ENCODE measurements at regions not wholly inside any gene's neighbourhood (a gene's known extent, or its start where the extent isn't known, plus 50 kb on each side); places are given as distances from the start of the nearest gene placed in this dataset.

GRCh38 chr3:117799387-117799735 lies 1089.8 kb downstream of the TUSC7 start:
- no peak overlapping the region for H3K27ac Mint-ChIP-seq
- no peak for TF ChIP-seq CTCF (conservative IDR thresholded peaks at IDR 0.05)
- peaks cover 5% of the 10 kb centered on the region for H3K9me3 Mint-ChIP-seq
- H3K4me3 Mint-ChIP-seq = no peak overlapping the region
- DNase-seq (ENCODE audit: extremely low spot score, unreplicated experiment) = no peak
- H3K27me3 Mint-ChIP-seq = peaks cover 32% of the 10 kb centered on the region
- peaks cover 3% of the 10 kb centered on the region for H3K36me3 Mint-ChIP-seq
- H3K4me1 Mint-ChIP-seq (ENCODE audit: unreplicated experiment) = peaks cover 6% of the 10 kb centered on the region

DNA sequence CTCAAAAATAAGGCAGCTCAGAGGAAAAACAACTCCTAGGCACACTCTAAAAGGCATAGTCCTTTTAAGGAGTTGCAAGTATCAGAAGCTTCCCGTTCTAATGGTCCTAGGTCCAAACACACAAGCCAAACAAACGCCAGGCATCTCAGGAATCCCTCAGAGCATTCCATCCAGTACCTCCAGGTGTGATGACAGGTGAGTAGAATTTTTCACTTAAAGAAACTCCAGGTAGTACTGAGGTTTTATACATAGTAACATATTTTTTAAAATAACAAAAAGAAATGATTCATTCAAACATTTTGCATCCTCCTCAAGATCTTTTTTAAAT lies 1092.3 kb downstream of the TUSC7 start:
- DNase-seq (ENCODE audit: extremely low spot score, unreplicated experiment) = no peak
- peaks cover 26% of the 10 kb centered on the region for H3K27me3 Mint-ChIP-seq
- no peak overlapping the region for H3K4me3 Mint-ChIP-seq
- TF ChIP-seq CTCF (conservative IDR thresholded peaks at IDR 0.05) = no peak
- peaks cover 6% of the 10 kb centered on the region for H3K4me1 Mint-ChIP-seq (ENCODE audit: unreplicated experiment)
- H3K36me3 Mint-ChIP-seq = peaks cover 3% of the 10 kb centered on the region
- no peak overlapping the region for H3K27ac Mint-ChIP-seq
- H3K9me3 Mint-ChIP-seq = peaks cover 5% of the 10 kb centered on the region

- DNase-seq (ENCODE audit: extremely low spot score, unreplicated experiment) = no peak
- Mint-ChIP-seq H3K4me1 (ENCODE audit: unreplicated experiment) (no peaks in the 10 kb centered on the region), H3K27me3 (no peaks in the 10 kb centered on the region), H3K36me3 (no peaks in the 10 kb centered on the region), H3K4me3 (no peak overlapping the region), H3K9me3 (no peaks in the 10 kb centered on the region), H3K27ac (no peak overlapping the region)
- no peak for TF ChIP-seq CTCF (conservative IDR thresholded peaks at IDR 0.05)
Observed at GRCh38 chr3:117809186-117810081, 1099.9 kb downstream of the TUSC7 start.

DNA sequence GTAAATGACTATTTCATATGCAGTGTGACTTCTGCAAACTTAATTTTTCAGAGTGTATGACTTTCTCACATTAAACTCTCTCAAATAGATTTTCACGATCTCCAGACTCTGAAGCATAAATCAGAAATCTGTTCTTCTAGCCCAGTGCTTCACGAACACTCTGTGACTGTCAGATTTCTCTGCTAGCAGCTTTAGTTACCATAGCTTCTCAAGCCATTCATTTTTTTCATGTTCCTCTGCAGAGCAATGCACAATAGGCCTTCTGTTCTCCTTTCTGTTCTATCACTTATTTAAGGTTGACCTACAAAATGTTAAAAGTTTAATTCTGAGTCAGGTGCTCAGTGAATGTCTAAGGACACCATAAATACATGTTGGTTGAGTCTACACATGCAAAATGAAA lies 1102.2 kb downstream of the TUSC7 start:
- Mint-ChIP-seq H3K9me3 (no peaks in the 10 kb centered on the region), H3K4me1 (ENCODE audit: unreplicated experiment) (no peaks in the 10 kb centered on the region), H3K4me3 (no peak overlapping the region), H3K36me3 (no peaks in the 10 kb centered on the region), H3K27ac (no peak overlapping the region), H3K27me3 (no peaks in the 10 kb centered on the region)
- no peak for DNase-seq (ENCODE audit: extremely low spot score, unreplicated experiment)
- no peak for TF ChIP-seq CTCF (conservative IDR thresholded peaks at IDR 0.05)

DNA sequence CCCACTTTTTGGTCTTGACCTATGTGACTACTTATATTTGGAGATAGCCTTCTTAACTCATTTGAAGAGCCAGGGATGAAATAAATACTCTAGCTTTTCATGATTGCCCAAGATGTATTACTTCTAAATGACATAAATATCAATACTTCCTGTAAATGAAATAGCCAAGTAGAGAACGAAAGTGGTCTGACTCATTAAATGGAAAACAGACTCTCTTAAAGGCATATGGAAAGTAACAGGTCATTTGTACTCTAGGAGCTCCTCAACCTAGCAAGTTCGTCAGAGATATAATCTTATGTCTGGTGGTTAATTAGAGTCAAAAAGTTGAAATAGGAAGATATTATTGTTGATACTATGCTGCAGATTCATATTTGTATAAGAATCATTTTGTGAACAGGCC lies 1105.4 kb downstream of the TUSC7 start:
- Mint-ChIP-seq H3K36me3 (no peaks in the 10 kb centered on the region), H3K27me3 (no peaks in the 10 kb centered on the region), H3K4me1 (ENCODE audit: unreplicated experiment) (no peaks in the 10 kb centered on the region), H3K27ac (no peak overlapping the region), H3K9me3 (no peaks in the 10 kb centered on the region), H3K4me3 (no peak overlapping the region)
- DNase-seq (ENCODE audit: extremely low spot score, unreplicated experiment) = no peak
- no peak for TF ChIP-seq CTCF (conservative IDR thresholded peaks at IDR 0.05)

Data from type B pancreatic cell (in vitro differentiated cells).